ENCODE measurements at regions not wholly inside any gene's neighbourhood (a gene's known extent, or its start where the extent isn't known, plus 50 kb on each side); places are given as distances from the start of the nearest gene placed in this dataset.

- TF ChIP-seq CTCF (IDR thresholded peaks at IDR 0.05): no peak
- no peak for TF ChIP-seq POLR2A (IDR thresholded peaks at IDR 0.05)
Measured at GRCh38 chr2:64391424-64391823, 62.5 kb upstream of the LGALSL start.
